Activated CD4-positive, alpha-beta memory T cell treated with anti-CD3 and anti-CD28 coated beads, Interleukin-2, amount 10 ng/mL, durations not matched to agents 7 days and 5 days (primary cell): ENCODE measurements at regions not wholly inside any gene's neighbourhood (a gene's known extent, or its start where the extent isn't known, plus 50 kb on each side); places are given as distances from the start of the nearest gene placed in this dataset.

ENCODE experiments used
- CTCF ChIA-PET: fragments of 350-600 bp; sonication (Branson Sonifier 250); formaldehyde crosslinking; loops from one replicate; lab custom pipeline; 2021; ENCODE audit warnings: antibody characterized with exemption, inconsistent platforms; lab: Charles Lee
- POLR2A ChIA-PET: fragments of 350-600 bp; sonication (Branson Sonifier 250); formaldehyde crosslinking; loops from one replicate; lab custom pipeline; 2021; ENCODE audit warnings: antibody characterized with exemption; lab: Charles Lee
- DNase-seq: peaks from one replicate; pipeline ENCODE4 v3.0.0-alpha.2; 2020
- H3K27ac Mint-ChIP-seq: one replicate; pipeline ENCODE4 v1.8.0; 2021; ENCODE audit warnings: mild to moderate bottlenecking, mixed read lengths
- H3K27me3 Mint-ChIP-seq: one replicate; pipeline ENCODE4 v1.8.0; 2021; ENCODE audit warnings: mixed read lengths
- H3K36me3 Mint-ChIP-seq: one replicate; pipeline ENCODE4 v1.8.0; 2021; ENCODE audit warnings: low read depth, mixed read lengths
- H3K4me1 Mint-ChIP-seq: one replicate; pipeline ENCODE4 v1.8.0; 2021; ENCODE audit warnings: mixed read lengths
- H3K4me3 Mint-ChIP-seq: one replicate; pipeline ENCODE4 v1.8.0; 2021; ENCODE audit warnings: mild to moderate bottlenecking, mixed read lengths
- H3K9me3 Mint-ChIP-seq: one replicate; pipeline ENCODE4 v1.8.0; 2021; ENCODE audit warnings: mixed read lengths

DNA sequence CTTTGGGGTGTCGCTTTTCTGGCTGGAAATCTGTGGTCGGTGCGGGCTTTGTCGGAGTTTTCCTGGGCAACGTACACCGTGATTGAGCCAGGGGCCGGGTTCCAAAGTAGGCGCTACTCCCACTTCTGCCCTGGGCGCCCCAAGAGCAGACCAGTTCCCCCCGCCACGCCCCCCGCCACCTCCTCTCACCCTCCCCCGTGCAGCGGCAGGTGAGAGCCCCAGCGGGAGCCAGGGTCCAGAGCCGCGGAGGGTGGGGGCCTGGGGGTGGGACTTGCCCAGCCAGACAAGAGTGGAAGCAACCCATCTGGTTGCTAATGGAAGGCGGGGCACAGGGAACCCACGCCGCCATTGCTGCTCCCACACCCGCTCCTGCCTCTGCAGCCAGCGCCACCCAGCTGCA lies 2195.9 kb downstream of the PCDH9 start:
- Mint-ChIP-seq H3K4me1 (no peaks in the 10 kb centered on the region), H3K27ac (no peak overlapping the region), H3K4me3 (no peak overlapping the region), H3K27me3 (no peaks in the 10 kb centered on the region), H3K9me3 (peaks cover 20% of the 10 kb centered on the region), H3K36me3 (no peaks in the 10 kb centered on the region)
- POLR2A ChIA-PET: no interaction called here
- CTCF ChIA-PET: no interaction called here
- DNase-seq: no peak

DNA sequence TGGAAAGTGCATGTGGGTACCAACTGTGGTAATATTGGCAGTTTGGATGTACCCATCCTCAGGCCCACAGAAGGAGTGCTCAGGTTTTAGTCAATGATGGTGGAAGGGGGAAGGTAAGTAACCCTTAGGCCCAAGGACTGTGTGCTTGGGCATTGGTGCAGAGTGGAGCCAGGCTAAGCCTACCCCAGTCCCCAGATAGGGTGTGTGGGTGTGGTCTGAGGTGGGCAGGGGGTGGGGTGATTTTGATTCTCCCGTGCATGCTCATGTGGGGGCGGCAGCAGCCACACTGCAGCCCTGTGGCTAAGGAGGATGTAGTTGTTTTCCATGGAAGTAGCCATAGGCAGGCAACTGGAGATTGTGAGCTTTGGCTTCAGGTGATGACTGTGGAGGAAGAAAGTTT lies 2197.3 kb downstream of the PCDH9 start:
- Mint-ChIP-seq H3K27ac (no peak overlapping the region), H3K9me3 (peaks cover 20% of the 10 kb centered on the region), H3K4me3 (no peak overlapping the region), H3K4me1 (no peaks in the 10 kb centered on the region), H3K27me3 (no peaks in the 10 kb centered on the region), H3K36me3 (no peaks in the 10 kb centered on the region)
- ChIA-PET CTCF (no interaction called here), POLR2A (no interaction called here)
- no peak for DNase-seq

- Mint-ChIP-seq H3K36me3 (no peaks in the 10 kb centered on the region), H3K4me3 (no peak overlapping the region), H3K9me3 (peaks cover 13% of the 10 kb centered on the region), H3K27ac (no peak overlapping the region), H3K4me1 (no peaks in the 10 kb centered on the region), H3K27me3 (no peaks in the 10 kb centered on the region)
- ChIA-PET CTCF (no interaction called here), POLR2A (no interaction called here)
- no peak for DNase-seq
Measured at GRCh38 chr13:65028101-65028500, 2202.0 kb downstream of the PCDH9 start.

DNA sequence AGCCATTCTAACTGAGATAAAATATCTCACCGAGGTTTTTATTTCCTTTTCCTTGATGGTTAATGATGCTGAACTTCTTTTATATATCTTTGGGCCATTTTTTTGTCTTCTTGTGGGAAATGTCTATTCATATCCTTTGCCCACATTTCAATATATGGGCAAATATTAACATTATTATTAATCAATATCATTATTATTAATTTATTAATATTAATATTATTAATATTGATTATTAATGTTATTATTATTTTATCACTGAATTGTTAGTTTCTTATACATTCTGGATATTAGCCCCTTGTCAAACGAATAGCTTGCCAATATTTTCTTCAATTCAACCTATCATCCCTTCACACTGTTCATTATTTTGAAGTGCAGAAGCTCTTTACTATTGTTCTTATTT lies 2203.6 kb downstream of the PCDH9 start:
- DNase-seq: no peak
- Mint-ChIP-seq H3K4me1 (no peaks in the 10 kb centered on the region), H3K4me3 (no peak overlapping the region), H3K27ac (no peak overlapping the region), H3K9me3 (peaks cover 9% of the 10 kb centered on the region), H3K27me3 (no peaks in the 10 kb centered on the region), H3K36me3 (no peaks in the 10 kb centered on the region)
- POLR2A ChIA-PET: no interaction called here
- CTCF ChIA-PET: no interaction called here

DNA sequence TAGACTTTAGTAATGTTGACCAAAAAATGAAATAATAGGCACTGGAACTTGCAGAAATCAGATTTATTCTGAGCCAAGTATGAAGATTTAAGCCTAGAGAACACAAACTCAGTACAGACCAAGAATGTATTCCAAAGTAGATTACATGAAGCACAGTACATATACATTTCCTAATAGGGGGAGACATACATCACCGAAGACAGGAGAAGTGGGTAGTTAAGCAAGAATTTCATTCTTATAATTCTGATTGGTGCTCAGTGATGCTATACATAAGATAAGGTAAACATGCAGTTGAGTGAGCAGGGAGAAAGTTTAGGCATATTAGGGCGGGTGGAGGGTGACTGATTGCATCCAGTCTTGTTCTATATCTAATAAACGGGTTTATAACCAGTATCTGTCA lies 2218.8 kb downstream of the PCDH9 start:
- Mint-ChIP-seq H3K4me3 (no peak overlapping the region), H3K9me3 (peaks cover 3% of the 10 kb centered on the region), H3K27me3 (no peaks in the 10 kb centered on the region), H3K4me1 (no peaks in the 10 kb centered on the region), H3K36me3 (no peaks in the 10 kb centered on the region), H3K27ac (no peak overlapping the region)
- ChIA-PET POLR2A (no interaction called here), CTCF (no interaction called here)
- DNase-seq: no peak

- no peak for DNase-seq
- Mint-ChIP-seq H3K36me3 (no peaks in the 10 kb centered on the region), H3K27ac (no peak overlapping the region), H3K4me3 (no peak overlapping the region), H3K9me3 (peaks cover 5% of the 10 kb centered on the region), H3K4me1 (no peaks in the 10 kb centered on the region), H3K27me3 (no peaks in the 10 kb centered on the region)
- ChIA-PET POLR2A (no interaction called here), CTCF (no interaction called here)
Measured at GRCh38 chr13:64997438-64997837, 2232.7 kb downstream of the PCDH9 start.

DNA sequence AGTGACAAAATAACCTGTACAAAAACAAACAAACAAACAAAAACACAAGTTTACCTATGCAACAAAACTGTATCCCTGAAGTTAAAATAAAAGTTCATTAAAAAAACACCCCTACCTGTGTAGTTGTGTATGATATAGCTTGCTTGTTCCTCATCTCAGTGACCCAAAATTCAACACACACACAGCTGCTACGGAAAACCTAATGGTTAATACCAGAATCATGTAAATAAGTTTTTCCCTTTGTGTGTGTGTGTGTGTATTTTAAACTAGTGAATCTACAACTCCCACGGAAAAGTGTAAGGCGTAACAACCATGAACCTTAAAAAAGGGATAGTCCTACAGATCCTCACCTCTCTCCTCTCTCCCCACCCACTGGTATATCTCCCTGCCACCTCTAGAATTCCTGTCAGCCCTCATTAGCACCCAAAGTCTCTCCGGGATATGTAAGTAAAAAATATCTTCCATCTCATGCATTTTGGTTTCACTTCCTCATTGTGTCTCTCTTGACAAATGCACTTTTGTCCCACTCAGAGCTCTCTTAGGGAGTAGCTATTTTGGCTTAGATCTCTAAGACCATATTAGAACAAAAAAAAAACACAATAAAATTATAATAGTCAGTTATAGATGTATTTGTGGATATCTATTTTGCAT lies 2236.5 kb downstream of the PCDH9 start:
- H3K27ac Mint-ChIP-seq: no peak overlapping the region
- no peak for DNase-seq
- no peaks in the 10 kb centered on the region for H3K4me1 Mint-ChIP-seq
- H3K36me3 Mint-ChIP-seq: no peaks in the 10 kb centered on the region
- no peak overlapping the region for H3K4me3 Mint-ChIP-seq
- CTCF ChIA-PET: no interaction called here
- no peaks in the 10 kb centered on the region for H3K27me3 Mint-ChIP-seq
- peaks cover 5% of the 10 kb centered on the region for H3K9me3 Mint-ChIP-seq
- POLR2A ChIA-PET: no interaction called here

DNA sequence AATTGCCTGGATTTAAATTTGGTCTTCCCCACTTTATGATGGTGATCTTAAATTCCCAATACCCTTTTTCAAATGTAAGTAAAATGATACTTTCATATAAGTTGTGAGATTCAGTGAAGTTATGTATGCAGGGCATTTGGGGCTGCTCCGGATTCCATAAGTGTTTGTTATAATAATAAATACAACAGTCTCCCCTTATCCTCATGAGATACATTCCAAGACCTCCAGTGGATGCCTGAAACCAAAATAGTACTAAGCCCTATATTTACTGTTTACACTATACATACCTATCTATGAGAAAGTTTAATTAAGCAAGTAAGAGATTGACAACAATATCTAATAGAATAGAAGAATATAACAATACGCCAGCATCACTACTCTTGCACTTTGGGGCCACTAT lies 2237.8 kb downstream of the PCDH9 start:
- no peak overlapping the region for H3K4me3 Mint-ChIP-seq
- H3K4me1 Mint-ChIP-seq: no peaks in the 10 kb centered on the region
- ChIA-PET POLR2A (no interaction called here), CTCF (no interaction called here)
- no peak for DNase-seq
- peaks cover 5% of the 10 kb centered on the region for H3K9me3 Mint-ChIP-seq
- H3K36me3 Mint-ChIP-seq: no peaks in the 10 kb centered on the region
- H3K27me3 Mint-ChIP-seq: no peaks in the 10 kb centered on the region
- no peak overlapping the region for H3K27ac Mint-ChIP-seq

DNA sequence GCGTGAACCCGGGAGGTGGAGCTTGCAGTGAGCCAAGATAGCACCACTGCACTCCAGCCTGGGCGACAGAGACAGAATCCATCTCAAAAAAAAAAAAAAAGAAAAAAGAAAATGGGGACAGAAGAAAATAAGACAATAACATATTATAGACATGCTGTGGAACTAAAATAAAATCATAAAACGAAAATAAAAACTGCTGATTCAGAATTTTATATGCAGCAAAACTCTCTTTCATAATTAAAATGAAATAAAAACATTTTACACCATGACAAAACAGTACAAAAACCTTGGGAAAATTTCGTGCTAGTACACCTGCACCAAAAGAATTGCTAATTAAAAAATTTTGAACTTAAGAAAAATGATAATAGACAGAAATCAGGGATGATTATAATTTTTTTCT lies 2245.1 kb downstream of the PCDH9 start:
- peaks cover 8% of the 10 kb centered on the region for H3K9me3 Mint-ChIP-seq
- no peaks in the 10 kb centered on the region for H3K36me3 Mint-ChIP-seq
- H3K27ac Mint-ChIP-seq: no peak overlapping the region
- no peak overlapping the region for H3K4me3 Mint-ChIP-seq
- CTCF ChIA-PET: no interaction called here
- H3K4me1 Mint-ChIP-seq: no peaks in the 10 kb centered on the region
- DNase-seq: no peak
- POLR2A ChIA-PET: no interaction called here
- no peaks in the 10 kb centered on the region for H3K27me3 Mint-ChIP-seq

GRCh38 chr13:64962404-64962803 lies 2267.7 kb downstream of the PCDH9 start:
- no peaks in the 10 kb centered on the region for H3K36me3 Mint-ChIP-seq
- CTCF ChIA-PET: no interaction called here
- POLR2A ChIA-PET: no interaction called here
- no peak for DNase-seq
- H3K4me3 Mint-ChIP-seq: no peak overlapping the region
- no peaks in the 10 kb centered on the region for H3K27me3 Mint-ChIP-seq
- no peak overlapping the region for H3K27ac Mint-ChIP-seq
- no peaks in the 10 kb centered on the region for H3K4me1 Mint-ChIP-seq
- H3K9me3 Mint-ChIP-seq: peaks cover 19% of the 10 kb centered on the region

GRCh38 chr13:64959276-64959675 lies 2270.9 kb downstream of the PCDH9 start:
- Mint-ChIP-seq H3K4me3 (no peak overlapping the region), H3K27ac (no peak overlapping the region), H3K36me3 (no peaks in the 10 kb centered on the region), H3K4me1 (no peaks in the 10 kb centered on the region), H3K27me3 (no peaks in the 10 kb centered on the region), H3K9me3 (peaks cover 18% of the 10 kb centered on the region)
- DNase-seq: no peak
- CTCF ChIA-PET: no interaction called here
- POLR2A ChIA-PET: no interaction called here

- Mint-ChIP-seq H3K27ac (no peak overlapping the region), H3K27me3 (no peaks in the 10 kb centered on the region), H3K4me1 (no peaks in the 10 kb centered on the region), H3K36me3 (no peaks in the 10 kb centered on the region), H3K9me3 (peaks cover 18% of the 10 kb centered on the region), H3K4me3 (no peak overlapping the region)
- ChIA-PET CTCF (no interaction called here), POLR2A (no interaction called here)
- DNase-seq: no peak
Measured at GRCh38 chr13:64958106-64958505, 2272.0 kb downstream of the PCDH9 start.

DNA sequence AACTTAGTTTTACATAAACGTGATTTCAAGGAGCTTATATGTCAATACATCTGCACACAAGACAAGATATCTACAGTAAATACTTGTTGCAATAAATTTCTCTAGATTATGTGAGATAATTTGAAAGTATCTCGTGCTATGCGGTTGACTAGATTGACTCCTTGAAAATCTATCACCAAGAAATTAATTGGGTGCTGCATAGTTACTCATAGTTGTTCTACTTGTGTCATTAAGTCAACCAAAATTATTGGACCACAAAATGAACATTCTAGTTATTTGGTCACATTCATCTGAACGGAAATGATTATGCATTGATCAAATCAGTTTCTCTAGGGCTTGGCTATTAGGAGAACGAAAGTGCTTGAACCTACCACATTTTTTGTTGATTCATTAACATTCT lies 2291.5 kb downstream of the PCDH9 start:
- peaks cover 2% of the 10 kb centered on the region for H3K9me3 Mint-ChIP-seq
- no peak overlapping the region for H3K4me3 Mint-ChIP-seq
- no peaks in the 10 kb centered on the region for H3K36me3 Mint-ChIP-seq
- H3K4me1 Mint-ChIP-seq: no peaks in the 10 kb centered on the region
- DNase-seq: no peak
- CTCF ChIA-PET: no interaction called here
- POLR2A ChIA-PET: no interaction called here
- H3K27me3 Mint-ChIP-seq: no peaks in the 10 kb centered on the region
- no peak overlapping the region for H3K27ac Mint-ChIP-seq

GRCh38 chr13:64937302-64937701 lies 2292.8 kb downstream of the PCDH9 start:
- H3K27ac Mint-ChIP-seq: no peak overlapping the region
- no peaks in the 10 kb centered on the region for H3K27me3 Mint-ChIP-seq
- no peak for DNase-seq
- no peak overlapping the region for H3K4me3 Mint-ChIP-seq
- peaks cover 2% of the 10 kb centered on the region for H3K9me3 Mint-ChIP-seq
- POLR2A ChIA-PET: no interaction called here
- CTCF ChIA-PET: no interaction called here
- H3K36me3 Mint-ChIP-seq: no peaks in the 10 kb centered on the region
- H3K4me1 Mint-ChIP-seq: no peaks in the 10 kb centered on the region
